Cerebellar nuclear complex (tissue), 1 donor: ENCODE measurements at regions not wholly inside any gene's neighbourhood (a gene's known extent, or its start where the extent isn't known, plus 50 kb on each side); places are given as distances from the start of the nearest gene placed in this dataset.

Experiments used
- DNase-seq, 2 experiments: peaks; one replicate each; lab custom pipeline; 2025; lab: John Stamatoyannopoulos, UW

- no peak for DNase-seq
Measured at GRCh38 chr5:7014611-7015010, 301.4 kb downstream of the TENT4A start.

- no peak for DNase-seq
Measured at GRCh38 chr5:7015586-7016256, 302.5 kb downstream of the TENT4A start.

DNA sequence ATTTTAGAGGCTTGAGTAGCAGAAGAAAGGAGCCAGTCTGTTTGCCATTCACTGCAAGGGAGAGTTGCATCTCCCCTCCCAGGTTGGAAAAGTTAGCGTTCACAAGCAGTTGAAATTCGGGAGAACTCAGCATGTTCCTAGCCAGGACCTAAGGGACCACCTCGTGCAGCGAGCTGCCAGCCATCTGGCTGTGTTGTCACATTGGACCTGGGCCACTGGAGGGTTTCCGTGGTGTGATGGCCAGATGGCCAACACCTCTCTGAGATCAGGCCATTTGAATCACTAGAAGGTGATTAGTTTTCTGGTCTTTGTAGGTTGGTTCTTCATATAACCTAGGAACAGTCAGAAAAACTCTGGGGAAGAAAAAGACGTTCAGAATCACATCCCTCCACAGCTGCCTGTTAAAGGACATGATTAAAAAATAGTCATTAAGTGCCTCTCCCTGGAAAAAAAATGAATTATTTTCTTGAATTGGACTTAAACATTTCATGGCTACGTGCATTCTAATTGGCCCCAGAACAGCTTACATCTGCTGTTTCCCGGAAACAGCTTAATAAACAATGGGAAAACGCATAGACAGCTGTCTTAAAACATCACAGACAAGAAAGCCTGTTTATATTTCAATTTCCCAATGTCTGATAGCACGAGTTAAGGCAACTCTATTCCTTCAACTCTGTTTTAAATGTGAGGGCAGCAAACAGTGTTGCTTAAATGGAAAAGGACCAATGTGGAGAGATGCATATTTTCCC lies 303.9 kb downstream of the TENT4A start:
- DNase-seq: no peak

GRCh38 chr5:7018198-7018597 lies 305.0 kb downstream of the TENT4A start:
- no peak for DNase-seq

DNA sequence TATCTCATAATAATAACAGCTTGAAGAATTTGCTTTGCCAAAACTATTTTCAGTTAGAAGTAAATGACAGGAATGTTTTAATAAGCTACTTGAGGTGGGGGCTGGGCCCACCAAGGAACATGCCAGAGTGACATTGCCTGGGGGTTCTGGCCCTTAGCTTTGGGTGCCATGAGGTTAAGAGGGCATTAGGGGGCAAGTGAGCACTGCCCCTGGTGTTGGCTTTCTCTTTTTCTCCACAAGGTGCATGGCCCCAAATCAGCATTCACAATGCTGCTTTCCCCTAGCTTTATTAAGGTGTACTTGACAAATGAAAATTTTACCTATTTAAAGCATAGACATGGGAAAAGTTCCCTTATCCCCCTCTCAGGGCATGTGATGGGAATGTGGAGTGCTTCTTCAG lies 305.4 kb downstream of the TENT4A start:
- DNase-seq: no peak

- no peak for DNase-seq
Measured at GRCh38 chr5:7036192-7036835, 323.1 kb downstream of the TENT4A start.

- DNase-seq: no peak
Measured at GRCh38 chr5:7039074-7039473, 325.8 kb downstream of the TENT4A start.

DNA sequence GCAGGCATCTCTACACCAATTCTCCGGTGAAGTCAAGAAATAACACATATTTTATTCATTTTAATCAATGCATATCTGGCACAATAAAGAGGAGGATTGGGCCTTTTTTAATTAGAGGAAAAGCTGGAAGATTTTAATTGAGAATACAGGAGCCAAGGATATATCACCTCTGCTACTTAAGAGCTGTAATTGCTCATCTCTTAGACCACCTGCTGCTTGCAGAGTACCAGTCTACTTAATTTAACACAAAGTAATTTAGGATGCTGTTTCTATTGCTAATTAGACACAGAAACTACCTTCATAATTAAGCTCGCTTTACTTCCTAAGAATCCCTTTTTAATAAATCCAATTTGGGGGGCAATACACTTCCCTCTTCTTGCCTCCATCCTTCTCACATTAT lies 326.9 kb downstream of the TENT4A start:
- DNase-seq: no peak

GRCh38 chr5:7043797-7044196 lies 330.6 kb downstream of the TENT4A start:
- no peak for DNase-seq

- no peak for DNase-seq
Measured at GRCh38 chr5:7047511-7048261, 334.5 kb downstream of the TENT4A start.

GRCh38 chr5:7050986-7051385 lies 337.8 kb downstream of the TENT4A start:
- DNase-seq: no peak

DNA sequence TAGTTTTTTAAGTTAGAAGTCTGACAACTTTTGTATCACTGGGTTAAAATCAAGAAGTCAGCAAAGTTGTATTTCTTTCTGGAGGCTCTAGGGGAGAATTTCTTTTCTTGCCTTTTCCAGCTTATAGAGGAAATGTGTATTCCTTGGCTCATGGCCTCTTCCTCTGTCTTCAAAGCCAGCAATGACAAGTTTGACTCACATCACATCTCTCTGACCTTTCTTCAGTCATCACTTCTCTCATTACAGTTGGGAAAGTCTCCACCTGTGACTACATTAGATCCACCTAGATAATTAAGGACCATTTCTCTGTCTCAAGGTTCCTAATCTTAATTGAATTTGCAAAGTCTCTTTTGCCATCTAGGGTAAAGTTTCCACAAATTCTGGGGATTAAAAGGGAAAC lies 339.9 kb downstream of the TENT4A start:
- no peak for DNase-seq

DNA sequence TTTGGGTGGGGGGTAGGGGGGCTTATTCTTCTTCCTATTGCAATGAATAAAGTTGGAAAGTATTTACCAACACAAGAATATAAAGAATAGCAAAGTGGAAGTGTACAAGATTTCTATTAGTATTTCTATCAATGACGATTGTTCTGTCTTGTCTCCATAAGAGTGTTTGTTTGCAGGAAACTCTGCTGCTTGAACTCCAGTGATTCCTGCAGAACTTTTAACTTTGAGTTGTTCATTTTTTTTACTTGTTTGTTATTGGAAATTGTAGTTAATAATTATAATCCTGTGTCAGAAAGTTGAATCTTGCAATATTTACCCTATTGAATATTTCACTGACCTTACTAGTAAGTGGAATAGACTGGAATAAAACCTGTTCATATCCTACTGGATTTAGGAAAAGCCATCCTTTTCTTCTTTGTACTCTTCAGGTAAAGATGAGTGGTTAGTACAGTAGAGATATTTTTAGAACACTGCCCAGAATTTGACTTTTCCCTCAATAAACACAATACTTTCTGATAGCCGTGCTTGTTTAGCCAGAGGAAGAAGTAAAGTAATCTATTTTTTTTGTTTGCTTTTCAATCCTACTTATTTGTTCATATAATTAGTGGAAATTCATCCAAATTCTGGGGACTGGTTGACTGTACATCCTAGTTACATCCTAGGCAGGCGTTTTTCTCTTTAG lies 340.4 kb downstream of the TENT4A start:
- no peak for DNase-seq

- no peak for DNase-seq
Measured at GRCh38 chr5:7066471-7067235, 329.3 kb upstream of the ADCY2 start.

- DNase-seq: no peak
Measured at GRCh38 chr5:7068156-7068555, 327.8 kb upstream of the ADCY2 start.

DNA sequence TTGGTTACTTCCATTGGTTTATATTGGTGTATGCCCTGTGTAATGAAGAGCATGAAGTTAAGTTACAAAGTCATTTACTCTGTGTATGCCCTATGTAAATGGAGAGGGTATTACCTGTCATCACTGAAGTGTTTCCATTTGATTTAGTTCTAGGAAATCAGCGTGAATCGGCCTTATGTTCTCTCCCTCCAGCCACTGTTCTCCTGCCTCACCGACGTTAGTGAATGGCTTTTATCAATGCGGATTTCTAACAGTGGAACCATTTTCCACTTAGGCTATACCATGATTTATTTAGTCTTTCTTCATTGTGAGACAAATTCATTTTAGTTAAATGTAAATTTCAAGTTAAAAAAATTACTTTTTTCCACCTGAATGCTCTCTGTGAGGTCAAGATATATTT lies 327.0 kb upstream of the ADCY2 start:
- no peak for DNase-seq

- no peak for DNase-seq
Measured at GRCh38 chr5:7072188-7072587, 323.8 kb upstream of the ADCY2 start.

GRCh38 chr5:7073666-7074065 lies 322.3 kb upstream of the ADCY2 start:
- no peak for DNase-seq

DNA sequence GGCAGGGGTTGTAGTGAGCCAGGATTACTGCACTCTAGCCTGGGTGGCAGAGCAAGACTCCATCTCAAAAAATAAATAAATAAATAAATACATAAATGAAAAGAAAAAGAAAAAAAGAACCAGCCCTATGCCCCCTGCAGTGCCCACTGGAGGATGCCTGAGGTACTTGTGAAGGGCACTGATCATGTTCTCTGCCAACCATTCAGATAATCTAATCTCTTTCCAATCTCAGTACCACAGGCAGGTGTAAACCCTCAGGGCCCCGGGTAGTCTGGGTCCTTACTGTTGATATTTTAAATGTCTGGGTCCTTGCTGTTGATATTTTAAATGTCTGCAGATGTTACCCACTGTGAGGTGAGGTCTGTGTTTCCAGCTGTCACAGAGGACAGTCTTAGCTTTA lies 321.8 kb upstream of the ADCY2 start:
- DNase-seq: no peak

- no peak for DNase-seq
Measured at GRCh38 chr5:7075470-7075869, 320.5 kb upstream of the ADCY2 start.

- DNase-seq: no peak
Measured at GRCh38 chr5:7078101-7078500, 317.8 kb upstream of the ADCY2 start.
